ENCODE measurements at regions not wholly inside any gene's neighbourhood (a gene's known extent, or its start where the extent isn't known, plus 50 kb on each side); places are given as distances from the start of the nearest gene placed in this dataset.

GRCh38 chr3:144055604-144056003, 84.0 kb downstream of the DIPK2A start:
- TF ChIP-seq CTCF (IDR thresholded peaks at IDR 0.05; ENCODE audit: low read depth, low read length, poor library complexity, severe bottlenecking) = no peak
- TF ChIP-seq EZH2phosphoT487 (IDR thresholded peaks at IDR 0.05; ENCODE audit: borderline replicate concordance, low read length) = no peak
- no peaks in the 10 kb centered on the region for H3K36me3 ChIP-seq (ENCODE audit: control insufficient read depth, low read length)
- no peak overlapping the region for H3K27ac ChIP-seq (ENCODE audit: low read depth, low read length)
- no peak overlapping the region for H3K4me2 ChIP-seq (ENCODE audit: low read length)
- no peaks in the 10 kb centered on the region for H4K20me1 ChIP-seq (ENCODE audit: control insufficient read depth, insufficient read depth, low read depth, low read length)
- H3K4me3 ChIP-seq (ENCODE audit: low read length) = no peak overlapping the region
- no peaks in the 10 kb centered on the region for H3K9me3 ChIP-seq (ENCODE audit: control insufficient read depth, insufficient read depth, low read length)
- H3K27me3 ChIP-seq (ENCODE audit: control insufficient read depth, low read length) = no peaks in the 10 kb centered on the region
- H3K4me1 ChIP-seq (ENCODE audit: control insufficient read depth, low read length) = no peaks in the 10 kb centered on the region
- H3F3A ChIP-seq (ENCODE audit: control insufficient read depth, insufficient read depth) = no peaks in the 10 kb centered on the region
- no peaks in the 10 kb centered on the region for H3K79me2 ChIP-seq (ENCODE audit: control insufficient read depth, low read length)
- no peaks in the 10 kb centered on the region for H3K9me2 ChIP-seq (replicated peaks; ENCODE audit: control insufficient read depth, low read length)

GRCh38 chr3:144058713-144059112, 87.1 kb downstream of the DIPK2A start:
- H3K79me2 ChIP-seq (ENCODE audit: control insufficient read depth, low read length) = no peaks in the 10 kb centered on the region
- no peaks in the 10 kb centered on the region for H3K36me3 ChIP-seq (ENCODE audit: control insufficient read depth, low read length)
- H3K27me3 ChIP-seq (ENCODE audit: control insufficient read depth, low read length) = no peaks in the 10 kb centered on the region
- H3K4me3 ChIP-seq (ENCODE audit: low read length) = no peak overlapping the region
- no peak overlapping the region for H3K27ac ChIP-seq (ENCODE audit: low read depth, low read length)
- H3K9me2 ChIP-seq (replicated peaks; ENCODE audit: control insufficient read depth, low read length) = no peaks in the 10 kb centered on the region
- H3K9me3 ChIP-seq (ENCODE audit: control insufficient read depth, insufficient read depth, low read length) = no peaks in the 10 kb centered on the region
- no peak overlapping the region for H3K4me2 ChIP-seq (ENCODE audit: low read length)
- no peak for TF ChIP-seq CTCF (IDR thresholded peaks at IDR 0.05; ENCODE audit: low read depth, low read length, poor library complexity, severe bottlenecking)
- no peak for TF ChIP-seq EZH2phosphoT487 (IDR thresholded peaks at IDR 0.05; ENCODE audit: borderline replicate concordance, low read length)
- no peaks in the 10 kb centered on the region for H3F3A ChIP-seq (ENCODE audit: control insufficient read depth, insufficient read depth)
- H3K4me1 ChIP-seq (ENCODE audit: control insufficient read depth, low read length) = no peaks in the 10 kb centered on the region
- no peaks in the 10 kb centered on the region for H4K20me1 ChIP-seq (ENCODE audit: control insufficient read depth, insufficient read depth, low read depth, low read length)

- H3K27me3 ChIP-seq (ENCODE audit: control insufficient read depth, low read length) = no peaks in the 10 kb centered on the region
- no peaks in the 10 kb centered on the region for H3K36me3 ChIP-seq (ENCODE audit: control insufficient read depth, low read length)
- H3K79me2 ChIP-seq (ENCODE audit: control insufficient read depth, low read length) = no peaks in the 10 kb centered on the region
- no peak overlapping the region for H3K27ac ChIP-seq (ENCODE audit: low read depth, low read length)
- no peak overlapping the region for H3K4me2 ChIP-seq (ENCODE audit: low read length)
- H3K4me1 ChIP-seq (ENCODE audit: control insufficient read depth, low read length) = no peaks in the 10 kb centered on the region
- H3K4me3 ChIP-seq (ENCODE audit: low read length) = no peak overlapping the region
- H4K20me1 ChIP-seq (ENCODE audit: control insufficient read depth, insufficient read depth, low read depth, low read length) = no peaks in the 10 kb centered on the region
- no peaks in the 10 kb centered on the region for H3K9me3 ChIP-seq (ENCODE audit: control insufficient read depth, insufficient read depth, low read length)
- TF ChIP-seq EZH2phosphoT487 (IDR thresholded peaks at IDR 0.05; ENCODE audit: borderline replicate concordance, low read length) (no peak), CTCF (IDR thresholded peaks at IDR 0.05; ENCODE audit: low read depth, low read length, poor library complexity, severe bottlenecking) (no peak)
- H3F3A ChIP-seq (ENCODE audit: control insufficient read depth, insufficient read depth) = no peaks in the 10 kb centered on the region
- H3K9me2 ChIP-seq (replicated peaks; ENCODE audit: control insufficient read depth, low read length) = no peaks in the 10 kb centered on the region
Measured at GRCh38 chr3:144059481-144059880, 87.9 kb downstream of the DIPK2A start.

GRCh38 chr3:144060881-144061280, 89.3 kb downstream of the DIPK2A start:
- H3K4me2 ChIP-seq (ENCODE audit: low read length) = no peak overlapping the region
- H3K9me2 ChIP-seq (replicated peaks; ENCODE audit: control insufficient read depth, low read length) = no peaks in the 10 kb centered on the region
- no peaks in the 10 kb centered on the region for H4K20me1 ChIP-seq (ENCODE audit: control insufficient read depth, insufficient read depth, low read depth, low read length)
- H3K27me3 ChIP-seq (ENCODE audit: control insufficient read depth, low read length) = no peaks in the 10 kb centered on the region
- no peaks in the 10 kb centered on the region for H3K79me2 ChIP-seq (ENCODE audit: control insufficient read depth, low read length)
- TF ChIP-seq EZH2phosphoT487 (IDR thresholded peaks at IDR 0.05; ENCODE audit: borderline replicate concordance, low read length) = no peak
- H3K27ac ChIP-seq (ENCODE audit: low read depth, low read length) = no peak overlapping the region
- H3K4me1 ChIP-seq (ENCODE audit: control insufficient read depth, low read length) = no peaks in the 10 kb centered on the region
- H3K4me3 ChIP-seq (ENCODE audit: low read length) = no peak overlapping the region
- no peaks in the 10 kb centered on the region for H3K9me3 ChIP-seq (ENCODE audit: control insufficient read depth, insufficient read depth, low read length)
- no peaks in the 10 kb centered on the region for H3K36me3 ChIP-seq (ENCODE audit: control insufficient read depth, low read length)
- no peaks in the 10 kb centered on the region for H3F3A ChIP-seq (ENCODE audit: control insufficient read depth, insufficient read depth)

Data from DOHH2 (cell line).